SIG-M5 (cell line): ENCODE measurements at regions not wholly inside any gene's neighbourhood (a gene's known extent, or its start where the extent isn't known, plus 50 kb on each side); places are given as distances from the start of the nearest gene placed in this dataset.
"Not testable (repeated sequence)": the region's sequence is repeated elsewhere in the genome, so short reads cannot be mapped to it uniquely, and the experiment has no call there.

ENCODE experiments used
- DNase-seq: peaks from one replicate; lab custom pipeline; 2025; lab: John Stamatoyannopoulos, UW

GRCh38 chr11:116698080-116698479 lies 74.7 kb downstream of the BUD13 start:
- DNase-seq: no peak

GRCh38 chr11:116697639-116698038 lies 75.1 kb downstream of the BUD13 start:
- DNase-seq: no peak

GRCh38 chr11:116697011-116697410 lies 75.8 kb downstream of the BUD13 start:
- DNase-seq: no peak

DNA sequence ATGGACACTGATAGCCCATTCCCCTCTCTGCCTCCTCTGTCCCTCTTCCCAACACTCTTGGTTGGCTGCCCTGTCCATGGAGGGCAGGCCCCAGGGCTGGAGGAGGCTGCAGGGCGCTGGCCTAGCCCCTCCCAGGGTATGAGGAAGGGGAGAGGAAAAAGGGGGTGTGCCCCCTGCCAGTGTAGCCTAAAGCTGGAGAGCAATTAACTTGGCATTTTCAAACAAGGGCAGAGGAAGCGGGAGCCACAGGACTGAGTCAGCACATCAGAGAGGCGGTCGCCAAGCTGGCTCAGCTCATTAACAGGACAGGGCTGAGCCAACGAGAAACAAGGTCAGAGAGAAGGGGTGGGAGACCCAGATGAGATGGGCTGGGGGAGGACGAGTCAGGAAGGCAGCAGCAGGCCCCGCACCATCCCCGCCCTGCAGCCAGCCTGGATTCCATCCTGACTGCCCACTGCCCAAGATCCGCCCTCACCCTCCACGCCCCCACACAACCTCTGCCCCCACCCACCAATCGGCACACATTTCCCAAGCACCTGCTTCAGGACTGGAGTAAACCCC lies 76.3 kb downstream of the BUD13 start:
- DNase-seq: no peak

- no peak for DNase-seq
Measured at GRCh38 chr11:116695657-116696254, 77.0 kb downstream of the BUD13 start.

- no peak for DNase-seq
Measured at GRCh38 chr11:116694815-116695590, 77.8 kb downstream of the BUD13 start.

DNA sequence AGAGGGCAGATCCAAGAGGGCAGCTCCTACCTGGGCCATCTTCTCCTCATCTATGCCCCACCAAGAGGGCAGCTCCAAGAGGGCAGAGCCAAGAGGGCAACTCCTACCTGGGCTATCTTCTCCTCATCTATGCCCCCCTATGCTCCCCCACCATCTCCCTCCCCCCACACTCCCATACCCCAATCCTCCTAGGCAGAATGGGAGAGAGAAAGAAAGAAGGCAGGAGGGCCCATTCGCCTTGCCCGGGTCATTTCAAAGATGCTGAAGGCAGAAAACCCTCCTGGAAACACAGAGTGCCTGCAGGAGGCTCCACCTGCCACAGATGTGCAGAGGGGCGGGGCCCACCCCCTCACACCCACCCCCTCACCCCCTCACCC lies 78.5 kb downstream of the BUD13 start:
- DNase-seq: no peak

- DNase-seq: no peak
Measured at GRCh38 chr11:116693593-116694348, 79.0 kb downstream of the BUD13 start.

GRCh38 chr11:116693102-116693570 lies 79.7 kb downstream of the BUD13 start:
- no peak for DNase-seq

GRCh38 chr11:116692318-116693101 lies 80.3 kb downstream of the BUD13 start:
- no peak for DNase-seq

DNA sequence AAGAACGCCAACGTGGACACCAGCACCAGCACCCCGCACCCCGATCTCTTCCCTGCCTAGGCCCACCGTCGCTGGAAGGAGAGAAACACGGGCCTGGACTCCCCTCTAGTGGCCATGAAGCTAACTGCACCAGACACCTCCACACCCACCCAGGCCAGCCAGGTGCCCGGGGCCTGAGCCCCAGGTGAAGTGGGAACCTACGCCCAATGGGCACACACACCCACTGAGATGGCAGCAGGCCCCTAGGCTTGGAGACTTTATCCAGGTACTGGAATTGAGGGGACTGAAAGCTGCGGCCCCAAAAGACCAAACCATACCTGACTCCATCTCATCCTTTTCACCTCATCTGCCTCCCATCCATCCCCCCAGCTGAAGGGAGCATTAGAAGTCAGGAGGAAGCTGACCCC lies 81.0 kb downstream of the BUD13 start:
- no peak for DNase-seq

DNA sequence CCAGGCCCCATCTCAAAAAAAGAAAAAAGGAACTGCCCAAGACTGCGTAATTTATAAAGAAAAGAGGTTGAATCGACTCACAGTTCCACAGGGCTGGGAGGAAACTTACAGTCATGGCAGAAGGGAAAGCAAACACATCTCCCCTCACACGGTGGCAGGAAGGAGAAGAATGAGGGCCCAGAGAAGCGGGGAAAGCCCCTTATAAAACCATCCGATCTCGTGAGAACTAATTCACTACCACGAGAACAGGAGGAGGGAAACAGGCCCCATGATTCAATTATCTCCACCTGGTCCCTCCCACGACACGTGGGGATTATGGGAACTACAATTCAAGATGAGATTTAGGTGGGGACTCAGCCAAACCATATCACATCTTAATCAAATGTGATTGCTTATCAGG lies 82.2 kb downstream of the BUD13 start:
- DNase-seq: no peak

DNA sequence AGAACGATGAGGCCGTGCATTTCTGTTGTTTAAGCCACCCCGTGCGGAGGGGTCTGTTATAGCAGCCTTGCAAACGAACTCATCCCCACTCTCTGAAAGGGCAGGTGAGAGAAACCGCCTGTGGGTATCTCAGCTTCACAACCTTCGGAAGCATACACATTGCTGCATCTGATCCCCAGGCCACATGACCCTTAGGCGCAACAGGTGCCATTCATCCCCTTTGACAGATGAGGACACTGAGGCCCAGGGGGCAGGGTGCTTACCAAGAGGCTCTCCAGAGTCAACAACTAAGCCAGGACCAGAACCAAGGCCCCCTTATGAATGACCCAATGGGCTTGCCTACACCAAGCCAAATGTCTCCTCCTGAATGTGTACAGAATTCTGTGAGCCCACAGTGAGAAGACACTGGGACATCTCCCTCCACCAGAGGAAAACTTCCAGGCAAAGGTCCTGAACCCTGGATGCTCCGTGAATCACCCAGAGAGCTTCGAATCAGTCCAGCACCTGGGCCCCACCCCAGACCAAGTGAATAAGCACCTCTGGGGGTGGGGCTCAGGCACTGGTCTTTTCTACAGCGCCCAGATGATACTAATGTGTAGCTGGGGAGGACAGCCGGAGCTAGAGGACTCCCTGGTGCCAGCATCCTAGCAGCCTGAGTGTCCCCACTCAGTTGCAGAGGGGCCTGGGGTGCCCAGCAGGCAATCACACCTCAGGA lies 83.2 kb downstream of the BUD13 start:
- DNase-seq: no peak

DNA sequence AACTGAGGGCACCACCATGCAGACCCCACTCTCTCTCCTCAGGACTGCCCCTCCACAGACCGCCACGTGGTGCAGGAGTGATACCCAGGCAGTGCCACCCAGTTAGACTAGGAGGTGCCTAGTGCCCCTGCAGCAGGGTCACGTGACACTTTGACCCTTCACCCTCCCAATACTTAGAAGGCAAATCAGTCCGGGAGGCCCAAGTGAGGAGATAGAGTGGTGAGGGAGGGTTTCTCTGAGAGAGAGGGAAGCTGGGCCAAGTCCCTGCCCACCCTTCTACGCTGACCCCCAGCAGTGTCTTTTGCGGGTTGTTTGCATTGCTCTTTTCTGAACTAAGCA lies 84.6 kb downstream of the BUD13 start:
- no peak for DNase-seq

- no peak for DNase-seq
Measured at GRCh38 chr11:116687458-116688201, 85.2 kb downstream of the BUD13 start.

DNA sequence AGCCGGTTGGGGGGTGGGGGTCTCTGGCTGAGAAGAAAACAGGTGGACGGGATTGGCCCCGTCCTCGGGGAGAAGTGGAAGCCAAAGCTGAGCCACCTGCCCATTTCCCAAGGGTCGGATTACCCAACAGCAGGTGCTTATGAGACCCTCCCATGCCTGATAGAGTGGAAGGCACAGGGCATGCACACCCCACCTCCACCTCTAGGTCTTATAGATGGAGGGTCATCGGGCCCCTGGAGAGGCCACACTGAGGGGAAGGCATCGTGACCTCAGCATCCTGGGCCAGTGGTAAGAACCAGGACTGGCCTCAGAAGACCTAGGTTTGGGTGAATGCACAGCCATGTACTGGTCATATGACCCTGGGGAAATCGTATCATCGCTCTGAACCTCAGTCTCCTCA lies 85.9 kb downstream of the BUD13 start:
- no peak for DNase-seq

GRCh38 chr11:116683982-116684381 lies 88.8 kb downstream of the BUD13 start:
- DNase-seq: no peak

- DNase-seq: no peak
Measured at GRCh38 chr11:116680349-116681125, 92.2 kb downstream of the BUD13 start.

DNA sequence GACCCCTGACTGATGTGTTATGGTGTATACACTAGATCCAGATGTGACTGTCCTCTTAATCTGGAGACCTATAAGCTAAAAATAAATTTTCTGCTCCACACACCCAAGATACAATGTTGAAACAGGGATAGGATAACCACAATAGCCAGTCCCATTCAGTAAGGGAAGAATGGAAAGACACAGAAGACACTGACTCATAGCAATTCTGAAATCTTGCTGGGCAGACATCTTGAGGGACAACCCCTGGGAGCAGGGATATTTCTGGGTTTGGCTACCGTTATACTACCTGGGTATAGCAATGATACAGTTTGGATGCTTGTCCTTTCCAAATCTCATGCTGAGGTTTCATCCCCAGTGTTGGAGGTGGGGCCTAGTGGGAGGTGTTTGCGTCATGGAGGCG lies 93.9 kb downstream of the BUD13 start:
- no peak for DNase-seq

GRCh38 chr11:116667318-116667717 lies 105.5 kb downstream of the BUD13 start:
- DNase-seq: not testable (repeated sequence)
